Activated CD8-positive, alpha-beta memory T cell treated with anti-CD3 and anti-CD28 coated beads, Interleukin-2, amount 10 ng/mL, durations not matched to agents 7 days and 5 days (primary cell): ENCODE measurements at regions not wholly inside any gene's neighbourhood (a gene's known extent, or its start where the extent isn't known, plus 50 kb on each side); places are given as distances from the start of the nearest gene placed in this dataset.

Source experiments
- ATAC-seq: fragments of 150-1000 bp; cut with Tn5 transposase; one replicate; pipeline ENCODE4 v1.10.0; 2021; ENCODE audit warnings: moderate library complexity
- CTCF ChIA-PET: fragments of 350-600 bp; sonication (Branson Sonifier 250); formaldehyde crosslinking; loops from one replicate; lab custom pipeline; 2021; ENCODE audit warnings: antibody characterized with exemption; lab: Charles Lee
- DNase-seq: peaks from one replicate; pipeline ENCODE4 v3.0.0-alpha.2; 2020
- H3K27ac Mint-ChIP-seq: one replicate; pipeline ENCODE4 v1.8.0; 2021; ENCODE audit warnings: mild to moderate bottlenecking, mixed read lengths
- H3K27me3 Mint-ChIP-seq: one replicate; pipeline ENCODE4 v1.8.0; 2021; ENCODE audit warnings: mixed read lengths
- H3K36me3 Mint-ChIP-seq: one replicate; pipeline ENCODE4 v1.8.0; 2021; ENCODE audit warnings: mild to moderate bottlenecking, mixed read lengths
- H3K4me1 Mint-ChIP-seq: one replicate; pipeline ENCODE4 v1.8.0; 2021; ENCODE audit warnings: mixed read lengths
- H3K4me3 Mint-ChIP-seq: one replicate; pipeline ENCODE4 v1.8.0; 2021; ENCODE audit warnings: mild to moderate bottlenecking, moderate library complexity, mixed read lengths
- H3K9me3 Mint-ChIP-seq: one replicate; pipeline ENCODE4 v1.8.0; 2022; ENCODE audit warnings: low read depth, mixed read lengths

GRCh38 chr21:16538405-16538804 is 808.6 kb downstream of the USP25 start:
- DNase-seq = no peak
- no peaks in the 10 kb centered on the region for H3K27me3 Mint-ChIP-seq
- H3K27ac Mint-ChIP-seq = no peak overlapping the region
- CTCF ChIA-PET = no interaction called here
- H3K36me3 Mint-ChIP-seq = no peaks in the 10 kb centered on the region
- no peaks in the 10 kb centered on the region for H3K4me1 Mint-ChIP-seq
- H3K9me3 Mint-ChIP-seq = peaks cover 6% of the 10 kb centered on the region
- ATAC-seq = no peak
- H3K4me3 Mint-ChIP-seq = no peak overlapping the region

- peaks cover 4% of the 10 kb centered on the region for H3K9me3 Mint-ChIP-seq
Observed at GRCh38 chr21:16538936-16539440, 809.2 kb downstream of the USP25 start.

GRCh38 chr21:16540966-16541727 is 811.4 kb downstream of the USP25 start:
- Mint-ChIP-seq H3K27ac (no peak overlapping the region), H3K9me3 (peaks cover 4% of the 10 kb centered on the region), H3K4me1 (no peaks in the 10 kb centered on the region), H3K36me3 (no peaks in the 10 kb centered on the region), H3K4me3 (no peak overlapping the region), H3K27me3 (no peaks in the 10 kb centered on the region)
- ATAC-seq (no peak), DNase-seq (no peak)
- CTCF ChIA-PET = no interaction called here

More at GRCh38 chr21:16538936-16539440, 809.2 kb downstream of the USP25 start:
- Mint-ChIP-seq H3K4me3 (no peak overlapping the region), H3K36me3 (no peaks in the 10 kb centered on the region), H3K27me3 (no peaks in the 10 kb centered on the region), H3K27ac (no peak overlapping the region), H3K4me1 (no peaks in the 10 kb centered on the region)
- DNase-seq (no peak), ATAC-seq (no peak)
- CTCF ChIA-PET = no interaction called here

GRCh38 chr21:16550118-16550517 is 820.3 kb downstream of the USP25 start:
- ATAC-seq = no peak
- H3K36me3 Mint-ChIP-seq = no peaks in the 10 kb centered on the region
- CTCF ChIA-PET = no interaction called here
- H3K4me1 Mint-ChIP-seq = no peaks in the 10 kb centered on the region
- H3K27me3 Mint-ChIP-seq = no peaks in the 10 kb centered on the region
- peaks cover 8% of the 10 kb centered on the region for H3K9me3 Mint-ChIP-seq
- no peak overlapping the region for H3K4me3 Mint-ChIP-seq
- no peak for DNase-seq
- no peak overlapping the region for H3K27ac Mint-ChIP-seq

GRCh38 chr21:16550917-16551741 is 821.3 kb downstream of the USP25 start:
- Mint-ChIP-seq H3K4me1 (no peaks in the 10 kb centered on the region), H3K9me3 (peaks cover 8% of the 10 kb centered on the region), H3K36me3 (no peaks in the 10 kb centered on the region), H3K27me3 (no peaks in the 10 kb centered on the region), H3K27ac (no peak overlapping the region), H3K4me3 (no peak overlapping the region)
- ATAC-seq = no peak
- DNase-seq = no peak
- CTCF ChIA-PET = no interaction called here

- Mint-ChIP-seq H3K9me3 (peaks cover 12% of the 10 kb centered on the region), H3K4me1 (no peaks in the 10 kb centered on the region), H3K4me3 (no peak overlapping the region), H3K36me3 (no peaks in the 10 kb centered on the region), H3K27me3 (no peaks in the 10 kb centered on the region), H3K27ac (no peak overlapping the region)
- ATAC-seq = no peak
- CTCF ChIA-PET = no interaction called here
- no peak for DNase-seq
Observed at GRCh38 chr21:16552880-16553279, 823.1 kb downstream of the USP25 start.

- Mint-ChIP-seq H3K27me3 (no peaks in the 10 kb centered on the region), H3K36me3 (no peaks in the 10 kb centered on the region), H3K27ac (no peak overlapping the region), H3K4me1 (no peaks in the 10 kb centered on the region), H3K9me3 (peaks cover 12% of the 10 kb centered on the region), H3K4me3 (no peak overlapping the region)
- ATAC-seq (no peak), DNase-seq (no peak)
- CTCF ChIA-PET = no interaction called here
Observed at GRCh38 chr21:16554503-16554902, 824.7 kb downstream of the USP25 start.

- no peaks in the 10 kb centered on the region for H3K36me3 Mint-ChIP-seq
- H3K4me3 Mint-ChIP-seq = no peak overlapping the region
- no peak for DNase-seq
- CTCF ChIA-PET = no interaction called here
- no peak overlapping the region for H3K27ac Mint-ChIP-seq
- ATAC-seq = no peak
- no peaks in the 10 kb centered on the region for H3K9me3 Mint-ChIP-seq
- no peaks in the 10 kb centered on the region for H3K27me3 Mint-ChIP-seq
- no peaks in the 10 kb centered on the region for H3K4me1 Mint-ChIP-seq
Observed at GRCh38 chr21:16563116-16563515, 833.3 kb downstream of the USP25 start.

- H3K4me1 Mint-ChIP-seq = no peaks in the 10 kb centered on the region
- no peak overlapping the region for H3K4me3 Mint-ChIP-seq
- peaks cover 1% of the 10 kb centered on the region for H3K9me3 Mint-ChIP-seq
- no peak overlapping the region for H3K27ac Mint-ChIP-seq
- ATAC-seq = no peak
- no peaks in the 10 kb centered on the region for H3K36me3 Mint-ChIP-seq
- no peaks in the 10 kb centered on the region for H3K27me3 Mint-ChIP-seq
- DNase-seq = no peak
- CTCF ChIA-PET = no interaction called here
Observed at GRCh38 chr21:16563795-16564194, 834.0 kb downstream of the USP25 start.

- Mint-ChIP-seq H3K4me1 (no peaks in the 10 kb centered on the region), H3K9me3 (peaks cover 2% of the 10 kb centered on the region), H3K27me3 (no peaks in the 10 kb centered on the region), H3K4me3 (no peak overlapping the region), H3K36me3 (no peaks in the 10 kb centered on the region), H3K27ac (no peak overlapping the region)
- CTCF ChIA-PET = no interaction called here
- DNase-seq = no peak
- ATAC-seq = no peak
Observed at GRCh38 chr21:16568244-16568643, 838.5 kb downstream of the USP25 start.

- CTCF ChIA-PET = no interaction called here
- DNase-seq (no peak), ATAC-seq (no peak)
- H3K27ac Mint-ChIP-seq = no peak overlapping the region
- H3K36me3 Mint-ChIP-seq = no peaks in the 10 kb centered on the region
- no peaks in the 10 kb centered on the region for H3K27me3 Mint-ChIP-seq
- H3K9me3 Mint-ChIP-seq = peaks cover 2% of the 10 kb centered on the region
- no peak overlapping the region for H3K4me3 Mint-ChIP-seq
- no peaks in the 10 kb centered on the region for H3K4me1 Mint-ChIP-seq
Observed at GRCh38 chr21:16568661-16569060, 838.9 kb downstream of the USP25 start.

GRCh38 chr21:16569679-16570078 is 839.9 kb downstream of the USP25 start:
- Mint-ChIP-seq H3K36me3 (no peaks in the 10 kb centered on the region), H3K4me3 (no peak overlapping the region), H3K9me3 (peaks cover 2% of the 10 kb centered on the region), H3K27ac (no peak overlapping the region), H3K27me3 (no peaks in the 10 kb centered on the region), H3K4me1 (no peaks in the 10 kb centered on the region)
- ATAC-seq = no peak
- DNase-seq = no peak
- CTCF ChIA-PET = no interaction called here

GRCh38 chr21:16570171-16570570 is 840.4 kb downstream of the USP25 start:
- no peak for DNase-seq
- Mint-ChIP-seq H3K4me1 (no peaks in the 10 kb centered on the region), H3K9me3 (peaks cover 2% of the 10 kb centered on the region), H3K36me3 (no peaks in the 10 kb centered on the region), H3K27me3 (no peaks in the 10 kb centered on the region), H3K27ac (no peak overlapping the region), H3K4me3 (no peak overlapping the region)
- ATAC-seq = no peak
- CTCF ChIA-PET = no interaction called here

- ATAC-seq = no peak
- Mint-ChIP-seq H3K27me3 (no peaks in the 10 kb centered on the region), H3K4me1 (no peaks in the 10 kb centered on the region), H3K9me3 (peaks cover 2% of the 10 kb centered on the region), H3K27ac (no peak overlapping the region), H3K36me3 (no peaks in the 10 kb centered on the region), H3K4me3 (no peak overlapping the region)
- no peak for DNase-seq
- CTCF ChIA-PET = no interaction called here
Observed at GRCh38 chr21:16570856-16571255, 841.1 kb downstream of the USP25 start.
